SK-N-SH treated with all-trans-retinoic acid at 6 μM for 48 hours (cell line): ENCODE measurements at regions not wholly inside any gene's neighbourhood (a gene's known extent, or its start where the extent isn't known, plus 50 kb on each side); places are given as distances from the start of the nearest gene placed in this dataset.

ENCODE experiments used
- ARNTL ChIP-seq: fragments of 450-650 bp; formaldehyde crosslinking; IDR thresholded peaks from 2 replicates; pipeline ENCODE4 v1.5.0; 2020; ENCODE audit warnings: low read depth, mild to moderate bottlenecking, moderate library complexity, borderline replicate concordance
- CREB5 ChIP-seq: fragments of 250-450 bp; sonication (Bioruptor Pico); IDR thresholded peaks from 2 replicates; pipeline ENCODE4 v1.5.1; 2020; ENCODE audit warnings: low read depth, mild to moderate bottlenecking, moderate library complexity
- RARB ChIP-seq: fragments of 250-450 bp; sonication (Bioruptor Pico); IDR thresholded peaks from 2 replicates; pipeline ENCODE4 v1.8.0; 2021; ENCODE audit warnings: mild to moderate bottlenecking, moderate library complexity
- ZC3H10 ChIP-seq: fragments of 250-450 bp; sonication (Bioruptor Pico); IDR thresholded peaks from 2 replicates; pipeline ENCODE4 v1.5.1; 2021; ENCODE audit warnings: mild to moderate bottlenecking, moderate library complexity

GRCh38 chr6:88458662-88459061 lies 292.5 kb upstream of the CNR1 start:
- no peak for TF ChIP-seq ARNTL
- no peak for TF ChIP-seq CREB5
- no peak for TF ChIP-seq ZC3H10 (CRISPR knock-in tag)
- no peak for TF ChIP-seq RARB (CRISPR knock-in tag)
